ENCODE measurements at regions not wholly inside any gene's neighbourhood (a gene's known extent, or its start where the extent isn't known, plus 50 kb on each side); places are given as distances from the start of the nearest gene placed in this dataset.

DNA sequence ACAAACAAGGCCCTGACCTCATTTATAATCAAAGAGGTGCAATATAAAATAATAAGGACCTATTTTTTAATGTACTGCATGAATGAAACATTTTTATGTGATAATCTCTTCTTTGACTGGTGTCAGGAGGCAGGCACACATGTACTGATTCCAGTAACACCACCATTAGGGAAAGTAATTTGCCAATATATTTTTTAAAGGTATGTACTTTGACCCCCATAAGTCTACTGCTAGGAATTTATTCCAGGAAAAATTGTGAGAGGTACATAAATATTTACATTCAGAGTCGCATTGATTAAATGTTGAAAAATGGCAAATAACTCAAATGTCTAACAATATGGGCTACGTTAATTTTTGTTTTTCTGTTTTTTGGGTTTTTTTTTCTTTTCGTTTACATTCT is 325.4 kb upstream of the PRDM1 start:
- no peaks in the 10 kb centered on the region for H4K20me1 ChIP-seq (ENCODE audit: insufficient read depth, low read length)
- Mint-ChIP-seq H3K36me3 (no peaks in the 10 kb centered on the region), H3K9me3 (peaks cover 0 to 2% (median 0%) of the 10 kb centered on the region in 7 donors), H3K4me1 (no peaks in the 10 kb centered on the region), H3K27me3 (ENCODE audit: low read depth in 3 of 3) (peaks cover 0 to 2% (median 0%) of the 10 kb centered on the region in 3 donors), H3K4me3 (no peak overlapping the region), H3K27ac (no peak overlapping the region)
- H3K79me2 ChIP-seq (ENCODE audit: insufficient read depth, low read length): no peaks in the 10 kb centered on the region
- no peak overlapping the region for H3K4me3 ChIP-seq (replicated peaks in 1 of 3; ENCODE audit: low read depth in 2 of 3, low read length in 3 of 3)
- no peaks in the 10 kb centered on the region for H3K4me1 ChIP-seq (ENCODE audit: control insufficient read depth in 1 of 2, insufficient read depth in 2 of 2, low read length in 2 of 2)
- H3K4me2 ChIP-seq (replicated peaks; ENCODE audit: extremely low read depth, low read length, poor library complexity, severe bottlenecking): no peak overlapping the region
- TF ChIP-seq, protein P1, sequence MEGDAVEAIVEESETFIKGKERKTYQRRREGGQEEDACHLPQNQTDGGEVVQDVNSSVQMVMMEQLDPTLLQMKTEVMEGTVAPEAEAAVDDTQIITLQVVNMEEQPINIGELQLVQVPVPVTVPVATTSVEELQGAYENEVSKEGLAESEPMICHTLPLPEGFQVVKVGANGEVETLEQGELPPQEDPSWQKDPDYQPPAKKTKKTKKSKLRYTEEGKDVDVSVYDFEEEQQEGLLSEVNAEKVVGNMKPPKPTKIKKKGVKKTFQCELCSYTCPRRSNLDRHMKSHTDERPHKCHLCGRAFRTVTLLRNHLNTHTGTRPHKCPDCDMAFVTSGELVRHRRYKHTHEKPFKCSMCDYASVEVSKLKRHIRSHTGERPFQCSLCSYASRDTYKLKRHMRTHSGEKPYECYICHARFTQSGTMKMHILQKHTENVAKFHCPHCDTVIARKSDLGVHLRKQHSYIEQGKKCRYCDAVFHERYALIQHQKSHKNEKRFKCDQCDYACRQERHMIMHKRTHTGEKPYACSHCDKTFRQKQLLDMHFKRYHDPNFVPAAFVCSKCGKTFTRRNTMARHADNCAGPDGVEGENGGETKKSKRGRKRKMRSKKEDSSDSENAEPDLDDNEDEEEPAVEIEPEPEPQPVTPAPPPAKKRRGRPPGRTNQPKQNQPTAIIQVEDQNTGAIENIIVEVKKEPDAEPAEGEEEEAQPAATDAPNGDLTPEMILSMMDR (IDR thresholded peaks at IDR 0.05): no peak
- intact Hi-C loops (cut with micrococcal nuclease): no loop called here
- no peak overlapping the region for H2AFZ ChIP-seq (ENCODE audit: insufficient read depth, low read depth, low read length, poor library complexity, severe bottlenecking)
- no peak overlapping the region for H3K9ac ChIP-seq (ENCODE audit: insufficient read depth, low read length, poor library complexity, severe bottlenecking)
- no peaks in the 10 kb centered on the region for H3K27me3 ChIP-seq (ENCODE audit: control insufficient read depth in 2 of 2, insufficient read depth in 2 of 2, low read length in 2 of 2)
- no peaks in the 10 kb centered on the region for H3K9me3 ChIP-seq (replicated peaks in 1 of 2; ENCODE audit: control insufficient read depth in 1 of 2, insufficient read depth in 1 of 2, low read length in 2 of 2)
- H3K27ac ChIP-seq (ENCODE audit: low read depth in 1 of 2, low read length in 2 of 2): no peak overlapping the region
- H3K36me3 ChIP-seq (replicated peaks in 1 of 2; ENCODE audit: control insufficient read depth in 1 of 2, insufficient read depth in 2 of 2, low read length in 2 of 2): no peaks in the 10 kb centered on the region
- no CpG with 5 or more reads among the region's 3 CpGs for whole genome bisulfite sequencing (ENCODE audit: insufficient coverage)
- DNase-seq: no peak

DNA sequence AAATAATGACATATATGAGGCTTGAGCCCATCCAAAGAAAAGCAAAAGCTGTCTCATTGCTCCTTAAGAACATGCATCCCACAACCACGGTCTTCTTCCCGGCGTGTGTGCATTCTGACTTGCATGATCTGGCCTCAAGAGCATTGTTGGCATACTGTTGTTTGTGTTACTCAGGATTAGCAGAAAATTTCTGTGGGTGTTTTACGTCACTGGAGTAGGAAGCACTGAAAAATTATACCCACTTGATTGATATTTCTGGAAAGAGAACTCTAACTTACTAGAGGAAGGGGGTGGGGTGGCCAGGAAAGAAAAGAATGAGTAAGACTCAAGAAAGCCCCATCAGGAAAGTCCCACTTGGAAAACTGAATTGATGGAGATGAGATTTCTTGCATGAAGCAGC is 326.2 kb upstream of the PRDM1 start:
- H3K27me3 ChIP-seq (ENCODE audit: control insufficient read depth in 2 of 2, insufficient read depth in 2 of 2, low read length in 2 of 2): no peaks in the 10 kb centered on the region
- H3K4me3 ChIP-seq (replicated peaks in 1 of 3; ENCODE audit: low read depth in 2 of 3, low read length in 3 of 3): no peak overlapping the region
- H3K4me2 ChIP-seq (replicated peaks; ENCODE audit: extremely low read depth, low read length, poor library complexity, severe bottlenecking): no peak overlapping the region
- DNase-seq: peak in 1 of 3 donors; percentile 48
- H3K9me3 ChIP-seq (replicated peaks in 1 of 2; ENCODE audit: control insufficient read depth in 1 of 2, insufficient read depth in 1 of 2, low read length in 2 of 2): no peaks in the 10 kb centered on the region
- no peaks in the 10 kb centered on the region for H3K79me2 ChIP-seq (ENCODE audit: insufficient read depth, low read length)
- H3K4me1 Mint-ChIP-seq: no peaks in the 10 kb centered on the region
- H3K4me3 Mint-ChIP-seq: no peak overlapping the region
- TF ChIP-seq, protein P1 (IDR thresholded peaks at IDR 0.05): no peak
- no peak overlapping the region for H3K9ac ChIP-seq (ENCODE audit: insufficient read depth, low read length, poor library complexity, severe bottlenecking)
- peak overlapping the region in 1 of 7 donors; percentile 0 for H3K27ac Mint-ChIP-seq
- WGBS (ENCODE audit: insufficient coverage): no CpG with 5 or more reads among the region's 4 CpGs
- no peaks in the 10 kb centered on the region for H3K36me3 Mint-ChIP-seq
- intact Hi-C loops (cut with micrococcal nuclease): no loop called here
- peaks cover 0 to 2% (median 0%) of the 10 kb centered on the region in 3 donors for H3K27me3 Mint-ChIP-seq (ENCODE audit: low read depth in 3 of 3)
- H3K9me3 Mint-ChIP-seq: peaks cover 0 to 2% (median 0%) of the 10 kb centered on the region in 7 donors
- no peak overlapping the region for H2AFZ ChIP-seq (ENCODE audit: insufficient read depth, low read depth, low read length, poor library complexity, severe bottlenecking)
- H3K36me3 ChIP-seq (replicated peaks in 1 of 2; ENCODE audit: control insufficient read depth in 1 of 2, insufficient read depth in 2 of 2, low read length in 2 of 2): no peaks in the 10 kb centered on the region
- no peaks in the 10 kb centered on the region for H3K4me1 ChIP-seq (ENCODE audit: control insufficient read depth in 1 of 2, insufficient read depth in 2 of 2, low read length in 2 of 2)
- H4K20me1 ChIP-seq (ENCODE audit: insufficient read depth, low read length): no peaks in the 10 kb centered on the region
- H3K27ac ChIP-seq (ENCODE audit: low read depth in 1 of 2, low read length in 2 of 2): no peak overlapping the region
